GM12878 (cell line): ENCODE measurements at regions not wholly inside any gene's neighbourhood (a gene's known extent, or its start where the extent isn't known, plus 50 kb on each side); places are given as distances from the start of the nearest gene placed in this dataset.

Experiments used
- ATAC-seq: fragments of 200-7000 bp; cut with Tn5 transposase; 3 replicates; pipeline ENCODE4 v1.9.1; 2020; ENCODE audit warnings: mild to moderate bottlenecking, moderate library complexity
- BruUV-seq: library from RNA; stranded (reverse); fragments of 400-500 nt; replicated peaks from 2 replicates; lab custom pipeline; 2021; lab: Mats Ljungman, UMichigan
- CTCF ChIA-PET: fragments of 300-600 bp; sonication (Branson Sonifier 250); formaldehyde crosslinking; extraction: SDS; loops from one replicate; lab custom pipeline; 2021; ENCODE audit warnings: inconsistent platforms; lab: Yijun Ruan, JAX
- POLR2A ChIA-PET: fragments of 350-600 bp; formaldehyde crosslinking; extraction: SDS; loops from one replicate; lab custom pipeline; 2021; ENCODE audit warnings: inconsistent platforms; lab: Charles Lee
- RAD21 ChIA-PET: fragments of 300-600 bp; sonication (Branson Sonifier 250); formaldehyde crosslinking; loops from one replicate; lab custom pipeline; 2023; ENCODE audit warnings: antibody characterized with exemption; ENCODE audit not compliant: unreplicated experiment; lab: Charles Lee
- SMC1A ChIA-PET: fragments of 300-600 bp; sonication (Branson Sonifier 250); formaldehyde crosslinking; loops from one replicate; lab custom pipeline; 2023; ENCODE audit not compliant: unreplicated experiment, uncharacterized antibody; lab: Charles Lee
- DNase-seq: peaks from one replicate; pipeline ENCODE4 v3.0.0-alpha.2; 2011; ENCODE audit warnings: low read depth, low spot score
- FAIRE-seq: peaks from 3 replicates; lab custom pipeline; 2011; peaks lifted over from hg19 to GRCh38; lab: Jason Lieb, UNC
- H2AFZ ChIP-seq: 2 replicates; pipeline ENCODE4 v1.6.0; 2011; ENCODE audit warnings: low read depth, low read length, control low read depth; ENCODE audit not compliant: control insufficient read depth
- H3K27ac ChIP-seq: 2 replicates; pipeline ENCODE4 v1.5.1; 2011; ENCODE audit warnings: control low read depth; ENCODE audit not compliant: control insufficient read depth, insufficient read depth
- H3K27me3 ChIP-seq, 2 experiments: replicated peaks in 1 of 2; 2 replicates each; pipeline versions ENCODE4 v1.6.0 to v1.6.1; 2011; ENCODE audit warnings: low read length in 1 of 2; ENCODE audit not compliant: control insufficient read depth in 2 of 2, insufficient read depth in 2 of 2
- H3K36me3 ChIP-seq, 2 experiments: 2 replicates each; pipeline ENCODE4 v1.5.1; 2011; ENCODE audit warnings: low read length in 1 of 2; ENCODE audit not compliant: control insufficient read depth in 2 of 2, insufficient read depth in 2 of 2
- H3K4me1 ChIP-seq: 2 replicates; pipeline ENCODE4 v1.6.1; 2011; ENCODE audit warnings: mild to moderate bottlenecking, low read length, moderate library complexity, mixed read lengths; ENCODE audit not compliant: control insufficient read depth, insufficient read depth
- H3K4me2 ChIP-seq: 2 replicates; pipeline ENCODE4 v1.6.0; 2011; ENCODE audit warnings: control low read depth; ENCODE audit not compliant: control insufficient read depth, insufficient read depth
- H3K4me3 ChIP-seq: fragments of 200-600 bp; sonication (generic); 2 replicates; pipeline ENCODE4 v1.5.1; 2016
- H3K79me2 ChIP-seq: 2 replicates; pipeline ENCODE4 v1.6.0; 2011; ENCODE audit warnings: low read length; ENCODE audit not compliant: control insufficient read depth, insufficient read depth
- H3K9ac ChIP-seq: 2 replicates; pipeline ENCODE4 v1.8.0; 2011; ENCODE audit warnings: low read length, control low read depth, mixed read lengths; ENCODE audit not compliant: control insufficient read depth, insufficient read depth
- H3K9me3 ChIP-seq: replicated peaks from 3 replicates; pipeline ENCODE4 v1.5.1; 2011; ENCODE audit warnings: mild to moderate bottlenecking, low read length; ENCODE audit not compliant: control insufficient read depth, insufficient read depth
- H4K20me1 ChIP-seq: 2 replicates; pipeline ENCODE4 v1.6.0; 2011; ENCODE audit not compliant: control insufficient read depth, insufficient read depth
- BMI1 ChIP-seq: fragments of 450-650 bp; IDR thresholded peaks from 2 replicates; pipeline ENCODE4 v1.6.1; 2016; ENCODE audit warnings: mild to moderate bottlenecking, moderate library complexity, borderline replicate concordance
- IKZF2 ChIP-seq, 2 experiments: fragments of 450-650 bp; IDR thresholded peaks; 2 replicates each; pipeline ENCODE4 v1.6.1; 2017; ENCODE audit warnings: mild to moderate bottlenecking in 2 of 2, moderate library complexity in 2 of 2
- JUNB ChIP-seq: IDR thresholded peaks from 2 replicates; pipeline ENCODE4 v1.6.1; 2016; ENCODE audit warnings: antibody characterized with exemption, mild to moderate bottlenecking
- LARP7 ChIP-seq: fragments of 450-650 bp; IDR thresholded peaks from 2 replicates; pipeline ENCODE4 v1.6.1; 2017; ENCODE audit warnings: mild to moderate bottlenecking
- POLR2AphosphoS5 ChIP-seq: IDR thresholded peaks from 2 replicates; pipeline ENCODE4 v1.6.1; 2011; ENCODE audit warnings: mild to moderate bottlenecking, low read length, inconsistent platforms
- SMARCA5 ChIP-seq: fragments of 450-650 bp; IDR thresholded peaks from 2 replicates; pipeline ENCODE4 v1.6.1; 2017; ENCODE audit warnings: mild to moderate bottlenecking
- STAT1 ChIP-seq: fragments of 450-650 bp; conservative IDR thresholded peaks from 2 replicates; pipeline ENCODE4 v1.6.1; 2014; ENCODE audit warnings: antibody characterized with exemption, mild to moderate bottlenecking
- TCF12 ChIP-seq: IDR thresholded peaks from 2 replicates; pipeline ENCODE4 v1.6.1; 2011; ENCODE audit warnings: low read depth, mild to moderate bottlenecking, low read length
- YBX1 ChIP-seq: fragments of 450-650 bp; IDR thresholded peaks from 2 replicates; pipeline ENCODE4 v1.6.1; 2016; ENCODE audit warnings: antibody characterized with exemption
- in situ Hi-C: fragments of 300-500 bp; cut with MboI; formaldehyde crosslinking; loops from 9 replicates; pipeline ENCODE4 v1.14.3; 2018; ENCODE audit warnings: mixed read lengths
- intact Hi-C: fragments of 100-400 bp; cut with micrococcal nuclease; formaldehyde crosslinking; loops from one replicate; pipeline ENCODE4 v1.14.2; 2022; ENCODE audit not compliant: unreplicated experiment
- TF ChIP-seq, protein P1 (sequence below): fragments of 450-650 bp; formaldehyde crosslinking; IDR thresholded peaks from 2 replicates; pipeline ENCODE4 v1.5.0; 2022; ENCODE audit warnings: mild to moderate bottlenecking, missing genetic modification characterization
- TF ChIP-seq, protein P2 (sequence below): fragments of 450-650 bp; IDR thresholded peaks from 2 replicates; pipeline ENCODE4 v1.6.1; 2017; ENCODE audit warnings: borderline replicate concordance
- TF ChIP-seq, protein P3 (sequence below): fragments of 450-650 bp; formaldehyde crosslinking; IDR thresholded peaks from 2 replicates; pipeline ENCODE4 v1.4.0; 2022; ENCODE audit warnings: mild to moderate bottlenecking, moderate library complexity
- TF ChIP-seq, protein P4 (sequence below): IDR thresholded peaks from 2 replicates; pipeline ENCODE4 v1.6.1; 2011; ENCODE audit warnings: mild to moderate bottlenecking, low read depth, low read length, moderate library complexity; ENCODE audit not compliant: insufficient replicate concordance

DNA sequence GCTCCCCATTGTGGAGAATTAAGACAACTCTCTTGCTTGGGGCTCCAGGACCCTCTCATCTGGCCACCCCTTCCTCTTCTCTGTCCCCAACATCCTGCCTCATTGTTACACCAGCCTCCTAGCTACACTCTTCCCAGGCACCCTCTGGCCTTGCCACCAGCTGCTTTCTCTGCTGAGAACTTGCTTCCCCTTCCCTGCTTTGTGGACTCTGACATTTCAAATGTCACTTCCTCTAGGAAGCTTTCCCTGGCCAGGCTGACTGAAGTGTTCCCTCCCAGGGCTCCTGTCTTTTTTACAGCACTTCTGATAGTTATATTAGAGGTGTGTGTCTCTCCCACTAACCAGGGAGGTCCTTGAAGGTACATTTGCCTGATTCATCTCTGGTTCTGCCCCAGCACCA, 194.0 kb upstream of the KLF4 start:
- BruUV-seq: no TSS peak
- H3K79me2 ChIP-seq: no peaks in the 10 kb centered on the region
- no peaks in the 10 kb centered on the region for H3K9me3 ChIP-seq
- FAIRE-seq: no peak
- RAD21 ChIA-PET: no interaction called here
- H2AFZ ChIP-seq: no peak overlapping the region
- no peak overlapping the region for H3K4me3 ChIP-seq
- H3K4me2 ChIP-seq: no peak overlapping the region
- intact Hi-C loops: no loop called here
- in situ Hi-C loops: no loop called here
- POLR2A ChIA-PET: no interaction called here
- H3K4me1 ChIP-seq: no peaks in the 10 kb centered on the region
- no peak overlapping the region for H3K9ac ChIP-seq
- H3K36me3 ChIP-seq: no peaks in the 10 kb centered on the region
- SMC1A ChIA-PET: interaction anchor here (1.3 kb wide), 1 partner anchor 8 kb away, joined by 3 read pairs; no protein-coding TSS in a partner anchor
- CTCF ChIA-PET: no interaction called here
- no peak for TF ChIP-seq YBX1
- TF ChIP-seq BMI1: no peak
- no peak for TF ChIP-seq IKZF2 (IDR thresholded peaks at IDR 0.05)
- TF ChIP-seq, protein P1, sequence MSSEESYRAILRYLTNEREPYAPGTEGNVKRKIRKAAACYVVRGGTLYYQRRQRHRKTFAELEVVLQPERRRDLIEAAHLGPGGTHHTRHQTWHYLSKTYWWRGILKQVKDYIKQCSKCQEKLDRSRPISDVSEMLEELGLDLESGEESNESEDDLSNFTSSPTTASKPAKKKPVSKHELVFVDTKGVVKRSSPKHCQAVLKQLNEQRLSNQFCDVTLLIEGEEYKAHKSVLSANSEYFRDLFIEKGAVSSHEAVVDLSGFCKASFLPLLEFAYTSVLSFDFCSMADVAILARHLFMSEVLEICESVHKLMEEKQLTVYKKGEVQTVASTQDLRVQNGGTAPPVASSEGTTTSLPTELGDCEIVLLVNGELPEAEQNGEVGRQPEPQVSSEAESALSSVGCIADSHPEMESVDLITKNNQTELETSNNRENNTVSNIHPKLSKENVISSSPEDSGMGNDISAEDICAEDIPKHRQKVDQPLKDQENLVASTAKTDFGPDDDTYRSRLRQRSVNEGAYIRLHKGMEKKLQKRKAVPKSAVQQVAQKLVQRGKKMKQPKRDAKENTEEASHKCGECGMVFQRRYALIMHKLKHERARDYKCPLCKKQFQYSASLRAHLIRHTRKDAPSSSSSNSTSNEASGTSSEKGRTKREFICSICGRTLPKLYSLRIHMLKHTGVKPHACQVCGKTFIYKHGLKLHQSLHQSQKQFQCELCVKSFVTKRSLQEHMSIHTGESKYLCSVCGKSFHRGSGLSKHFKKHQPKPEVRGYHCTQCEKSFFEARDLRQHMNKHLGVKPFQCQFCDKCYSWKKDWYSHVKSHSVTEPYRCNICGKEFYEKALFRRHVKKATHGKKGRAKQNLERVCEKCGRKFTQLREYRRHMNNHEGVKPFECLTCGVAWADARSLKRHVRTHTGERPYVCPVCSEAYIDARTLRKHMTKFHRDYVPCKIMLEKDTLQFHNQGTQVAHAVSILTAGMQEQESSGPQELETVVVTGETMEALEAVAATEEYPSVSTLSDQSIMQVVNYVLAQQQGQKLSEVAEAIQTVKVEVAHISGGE (CRISPR knock-in tag): no peak
- TF ChIP-seq, protein P2, sequence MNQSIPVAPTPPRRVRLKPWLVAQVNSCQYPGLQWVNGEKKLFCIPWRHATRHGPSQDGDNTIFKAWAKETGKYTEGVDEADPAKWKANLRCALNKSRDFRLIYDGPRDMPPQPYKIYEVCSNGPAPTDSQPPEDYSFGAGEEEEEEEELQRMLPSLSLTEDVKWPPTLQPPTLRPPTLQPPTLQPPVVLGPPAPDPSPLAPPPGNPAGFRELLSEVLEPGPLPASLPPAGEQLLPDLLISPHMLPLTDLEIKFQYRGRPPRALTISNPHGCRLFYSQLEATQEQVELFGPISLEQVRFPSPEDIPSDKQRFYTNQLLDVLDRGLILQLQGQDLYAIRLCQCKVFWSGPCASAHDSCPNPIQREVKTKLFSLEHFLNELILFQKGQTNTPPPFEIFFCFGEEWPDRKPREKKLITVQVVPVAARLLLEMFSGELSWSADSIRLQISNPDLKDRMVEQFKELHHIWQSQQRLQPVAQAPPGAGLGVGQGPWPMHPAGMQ: no peak
- TF ChIP-seq, protein P3, sequence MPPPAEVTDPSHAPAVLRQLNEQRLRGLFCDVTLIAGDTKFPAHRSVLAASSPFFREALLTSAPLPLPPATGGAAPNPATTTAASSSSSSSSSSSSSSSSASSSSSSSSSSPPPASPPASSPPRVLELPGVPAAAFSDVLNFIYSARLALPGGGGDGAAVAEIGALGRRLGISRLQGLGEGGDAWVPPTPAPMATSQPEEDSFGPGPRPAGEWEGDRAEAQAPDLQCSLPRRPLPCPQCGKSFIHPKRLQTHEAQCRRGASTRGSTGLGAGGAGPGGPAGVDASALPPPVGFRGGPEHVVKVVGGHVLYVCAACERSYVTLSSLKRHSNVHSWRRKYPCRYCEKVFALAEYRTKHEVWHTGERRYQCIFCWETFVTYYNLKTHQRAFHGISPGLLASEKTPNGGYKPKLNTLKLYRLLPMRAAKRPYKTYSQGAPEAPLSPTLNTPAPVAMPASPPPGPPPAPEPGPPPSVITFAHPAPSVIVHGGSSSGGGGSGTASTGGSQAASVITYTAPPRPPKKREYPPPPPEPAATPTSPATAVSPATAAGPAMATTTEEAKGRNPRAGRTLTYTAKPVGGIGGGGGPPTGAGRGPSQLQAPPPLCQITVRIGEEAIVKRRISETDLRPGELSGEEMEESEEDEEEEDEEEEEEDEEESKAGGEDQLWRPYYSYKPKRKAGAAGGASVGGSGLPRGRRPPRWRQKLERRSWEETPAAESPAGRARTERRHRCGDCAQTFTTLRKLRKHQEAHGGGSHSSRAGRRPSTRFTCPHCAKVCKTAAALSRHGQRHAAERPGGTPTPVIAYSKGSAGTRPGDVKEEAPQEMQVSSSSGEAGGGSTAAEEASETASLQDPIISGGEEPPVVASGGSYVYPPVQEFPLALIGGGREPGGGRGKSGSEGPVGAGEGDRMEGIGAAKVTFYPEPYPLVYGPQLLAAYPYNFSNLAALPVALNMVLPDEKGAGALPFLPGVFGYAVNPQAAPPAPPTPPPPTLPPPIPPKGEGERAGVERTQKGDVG (CRISPR knock-in tag): no peak
- TF ChIP-seq, protein P4, sequence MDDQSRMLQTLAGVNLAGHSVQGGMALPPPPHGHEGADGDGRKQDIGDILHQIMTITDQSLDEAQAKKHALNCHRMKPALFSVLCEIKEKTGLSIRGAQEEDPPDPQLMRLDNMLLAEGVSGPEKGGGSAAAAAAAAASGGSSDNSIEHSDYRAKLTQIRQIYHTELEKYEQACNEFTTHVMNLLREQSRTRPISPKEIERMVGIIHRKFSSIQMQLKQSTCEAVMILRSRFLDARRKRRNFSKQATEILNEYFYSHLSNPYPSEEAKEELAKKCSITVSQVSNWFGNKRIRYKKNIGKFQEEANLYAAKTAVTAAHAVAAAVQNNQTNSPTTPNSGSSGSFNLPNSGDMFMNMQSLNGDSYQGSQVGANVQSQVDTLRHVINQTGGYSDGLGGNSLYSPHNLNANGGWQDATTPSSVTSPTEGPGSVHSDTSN: no peak
- TF ChIP-seq STAT1: no peak
- TF ChIP-seq SMARCA5: no peak
- no peak for TF ChIP-seq LARP7
- TF ChIP-seq POLR2AphosphoS5: no peak
- no peak for TF ChIP-seq JUNB
- TF ChIP-seq TCF12: no peak
- ATAC-seq: no peak
- H3K27me3 ChIP-seq: no peaks in the 10 kb centered on the region; a peak in 1 of 4 replicates
- DNase-seq: no peak
- H4K20me1 ChIP-seq: no peaks in the 10 kb centered on the region
- no peak overlapping the region for H3K27ac ChIP-seq
